ENCODE measurements at regions not wholly inside any gene's neighbourhood (a gene's known extent, or its start where the extent isn't known, plus 50 kb on each side); places are given as distances from the start of the nearest gene placed in this dataset.
A peak's percentile ranks its signal among the peaks of the same experiment; 100 is the strongest.

DNA sequence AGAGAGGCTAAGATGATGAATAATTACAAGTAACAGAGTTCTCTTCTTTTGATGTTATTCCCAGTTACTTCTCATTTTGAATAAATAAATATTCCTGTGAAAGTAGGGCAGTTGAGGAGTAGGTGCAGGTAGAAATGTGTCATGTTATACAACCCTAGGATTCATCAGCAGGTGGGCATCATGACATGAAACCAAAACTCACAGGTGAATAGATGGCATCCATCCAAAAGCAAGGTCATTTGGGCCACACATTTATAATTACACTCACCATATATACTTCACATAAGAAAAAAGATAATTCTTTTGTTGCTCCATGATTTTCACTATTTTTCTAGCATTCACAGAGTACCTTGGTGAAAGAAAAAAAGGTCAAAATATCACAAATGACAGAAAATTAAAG lies 273.6 kb downstream of the ZBBX start:
- Histone ChIP-seq H3K4me2 (no peak overlapping the region), H3K27ac (no peak overlapping the region), H3K4me3 (no peak overlapping the region), H3K9me3 (no peaks in the 10 kb centered on the region), H3K4me1 (no peaks in the 10 kb centered on the region)
- no peak for ATAC-seq
- ChIA-PET CTCF (no interaction called here), POLR2A (no interaction called here)
- DNase-seq (ENCODE audit: low read depth in 1 of 2, low spot score in 1 of 2), result no peak
- FAIRE-seq, result no peak
- no peak for TF ChIP-seq HOXA7 (CRISPR knock-in tag; IDR thresholded peaks at IDR 0.05)
- no peak for TF ChIP-seq HOXB13 (CRISPR knock-in tag; IDR thresholded peaks at IDR 0.05; ENCODE audit: low read depth)
- TF ChIP-seq CHD4 (IDR thresholded peaks at IDR 0.05; ENCODE audit: borderline replicate concordance), result no peak

DNA sequence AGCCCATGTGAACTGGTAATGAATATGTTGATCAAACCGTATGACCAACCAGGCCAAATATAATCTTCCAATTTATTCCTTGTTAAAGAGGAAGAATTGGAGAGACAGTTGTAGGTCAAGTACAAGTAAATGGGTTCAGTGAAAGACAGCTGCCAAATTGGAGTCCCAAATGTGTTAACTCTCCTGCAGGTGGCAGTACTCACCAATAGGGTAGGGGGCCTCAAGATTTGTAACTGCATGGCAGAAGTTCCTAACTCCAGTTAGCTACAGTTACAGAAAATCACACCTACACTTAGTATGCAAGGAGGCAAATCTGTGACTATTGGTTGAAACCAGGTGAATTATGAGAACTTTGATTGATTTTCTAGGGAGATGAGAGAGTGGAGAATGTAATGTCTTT lies 278.0 kb downstream of the ZBBX start:
- 16% methylated on average over 1 of the region's 1 CpG for WGBS (ENCODE audit: missing lambda C conversion rate)
- DNase-seq (ENCODE audit: low read depth in 1 of 2, low spot score in 1 of 2) (peak in 1 of 2 experiments; percentile 6), ATAC-seq (no peak), FAIRE-seq (no peak)
- Histone ChIP-seq H3K4me1 (no peaks in the 10 kb centered on the region), H3K27ac (no peak overlapping the region), H3K4me2 (no peak overlapping the region), H3K9me3 (no peaks in the 10 kb centered on the region), H3K4me3 (no peak overlapping the region)
- ChIA-PET CTCF (no interaction called here), POLR2A (no interaction called here)
- TF ChIP-seq USF2 (IDR thresholded peaks at IDR 0.05) (no peak), HDAC2 (IDR thresholded peaks at IDR 0.05) (no peak), ZC3H11A (IDR thresholded peaks at IDR 0.05) (no peak), POLR2AphosphoS2 (conservative IDR thresholded peaks at IDR 0.05; ENCODE audit: low read length) (no peak), FOXS1 (CRISPR knock-in tag; IDR thresholded peaks at IDR 0.05) (no peak), MAZ (IDR thresholded peaks at IDR 0.05; ENCODE audit: borderline replicate concordance, low read depth, low read length) (no peak), SREBF2 (IDR thresholded peaks at IDR 0.05) (no peak), ZSCAN20 (CRISPR knock-in tag; IDR thresholded peaks at IDR 0.05) (no peak), JUNB (IDR thresholded peaks at IDR 0.05) (no peak)

DNA sequence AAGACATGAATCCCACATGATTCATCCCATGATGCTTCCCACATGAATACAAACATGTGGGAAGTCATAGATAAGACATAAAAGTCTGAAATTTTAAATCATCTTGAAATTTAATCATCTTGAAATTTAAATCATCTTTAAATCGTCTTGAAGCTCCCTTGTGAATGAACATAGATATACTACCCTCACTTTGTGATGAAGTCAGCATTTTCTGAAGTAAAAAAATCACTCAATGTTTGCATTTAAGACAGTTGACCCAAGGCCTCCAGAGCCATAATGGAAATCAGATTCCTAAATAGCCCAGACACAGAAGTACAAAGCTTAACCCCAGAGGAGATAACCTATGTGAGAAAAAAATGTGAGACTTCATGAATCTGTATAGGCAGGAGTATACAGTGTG lies 279.4 kb downstream of the ZBBX start:
- TF ChIP-seq KDM1A (IDR thresholded peaks at IDR 0.05; ENCODE audit: low read depth) (no peak), MAFK (IDR thresholded peaks at IDR 0.05; ENCODE audit: partially characterized antibody) (peak; percentile 67), MAX (IDR thresholded peaks at IDR 0.05) (no peak)
- DNase-seq (ENCODE audit: low read depth in 1 of 2, low spot score in 1 of 2), result no peak
- no peak for FAIRE-seq
- H3K4me1 ChIP-seq, result no peaks in the 10 kb centered on the region
- H3K9me3 ChIP-seq, result no peaks in the 10 kb centered on the region
- no peak overlapping the region for H3K4me2 ChIP-seq
- ChIA-PET CTCF (no interaction called here), POLR2A (no interaction called here)
- no peak for ATAC-seq
- no peak overlapping the region for H3K4me3 ChIP-seq
- no peak overlapping the region for H3K27ac ChIP-seq
- 8% methylated on average over 1 of the region's 1 CpG for WGBS (ENCODE audit: missing lambda C conversion rate)

DNA sequence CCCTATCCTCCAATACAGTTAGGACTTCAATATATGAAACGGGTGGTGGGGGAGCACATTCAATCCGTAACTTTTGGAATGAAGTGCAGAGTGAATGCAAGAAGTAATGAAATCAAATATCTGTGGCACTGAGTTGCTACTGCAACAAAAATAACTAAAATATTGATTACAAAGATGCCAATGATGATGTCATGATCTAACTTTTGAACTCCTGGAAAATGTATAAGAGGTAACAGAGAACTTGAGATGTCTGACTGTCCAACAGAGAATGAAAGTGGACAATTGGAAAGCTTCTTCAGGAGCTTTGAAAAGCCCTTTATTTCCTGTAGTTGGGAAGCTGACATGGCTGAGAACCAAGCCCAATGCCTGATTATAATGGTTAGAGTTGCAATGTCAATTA lies 279.9 kb downstream of the ZBBX start:
- TF ChIP-seq HES2 (IDR thresholded peaks at IDR 0.05) (no peak), MAFK (IDR thresholded peaks at IDR 0.05; ENCODE audit: partially characterized antibody) (no peak), JUN (IDR thresholded peaks at IDR 0.05) (no peak), SMC3 (IDR thresholded peaks at IDR 0.05) (no peak), CHD2 (IDR thresholded peaks at IDR 0.05; ENCODE audit: low read length, partially characterized antibody) (no peak), FOSB (CRISPR knock-in tag; IDR thresholded peaks at IDR 0.05) (no peak), JUNB (IDR thresholded peaks at IDR 0.05) (no peak), EP300 (IDR thresholded peaks at IDR 0.05) (no peak), POLR2AphosphoS2 (conservative IDR thresholded peaks at IDR 0.05; ENCODE audit: low read length) (no peak)
- TF ChIP-seq, protein P1, sequence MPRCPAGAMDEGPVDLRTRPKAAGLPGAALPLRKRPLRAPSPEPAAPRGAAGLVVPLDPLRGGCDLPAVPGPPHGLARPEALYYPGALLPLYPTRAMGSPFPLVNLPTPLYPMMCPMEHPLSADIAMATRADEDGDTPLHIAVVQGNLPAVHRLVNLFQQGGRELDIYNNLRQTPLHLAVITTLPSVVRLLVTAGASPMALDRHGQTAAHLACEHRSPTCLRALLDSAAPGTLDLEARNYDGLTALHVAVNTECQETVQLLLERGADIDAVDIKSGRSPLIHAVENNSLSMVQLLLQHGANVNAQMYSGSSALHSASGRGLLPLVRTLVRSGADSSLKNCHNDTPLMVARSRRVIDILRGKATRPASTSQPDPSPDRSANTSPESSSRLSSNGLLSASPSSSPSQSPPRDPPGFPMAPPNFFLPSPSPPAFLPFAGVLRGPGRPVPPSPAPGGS (IDR thresholded peaks at IDR 0.05), result no peak
- TF ChIP-seq, protein P2, sequence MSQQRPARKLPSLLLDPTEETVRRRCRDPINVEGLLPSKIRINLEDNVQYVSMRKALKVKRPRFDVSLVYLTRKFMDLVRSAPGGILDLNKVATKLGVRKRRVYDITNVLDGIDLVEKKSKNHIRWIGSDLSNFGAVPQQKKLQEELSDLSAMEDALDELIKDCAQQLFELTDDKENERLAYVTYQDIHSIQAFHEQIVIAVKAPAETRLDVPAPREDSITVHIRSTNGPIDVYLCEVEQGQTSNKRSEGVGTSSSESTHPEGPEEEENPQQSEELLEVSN (IDR thresholded peaks at IDR 0.05; ENCODE audit: borderline replicate concordance, low read depth), result no peak
- WGBS (ENCODE audit: missing lambda C conversion rate), result 42% methylated on average over 2 of the region's 2 CpGs
- no peak for FAIRE-seq

More for the DNA sequence above, 279.9 kb downstream of the ZBBX start:
- ChIA-PET CTCF (no interaction called here), POLR2A (no interaction called here)
- Histone ChIP-seq H3K27ac (no peak overlapping the region), H3K4me3 (no peak overlapping the region), H3K4me1 (no peaks in the 10 kb centered on the region), H3K9me3 (no peaks in the 10 kb centered on the region), H3K4me2 (no peak overlapping the region)
- ATAC-seq, result no peak
- DNase-seq (ENCODE audit: low read depth in 1 of 2, low spot score in 1 of 2), result no peak
